HepG2 (cell line): ENCODE measurements at regions not wholly inside any gene's neighbourhood (a gene's known extent, or its start where the extent isn't known, plus 50 kb on each side); places are given as distances from the start of the nearest gene placed in this dataset.

Experiments
- ATAC-seq: fragments of 200-7000 bp; cut with Tn5 transposase; 3 replicates; pipeline ENCODE4 v1.9.1; 2020; ENCODE audit warnings: mild to moderate bottlenecking, moderate library complexity
- BruUV-seq: library from RNA; stranded (reverse); fragments of 400-500 nt; replicated peaks from 2 replicates; lab custom pipeline; 2021; lab: Mats Ljungman, UMichigan
- CTCF ChIA-PET: fragments of 300-600 bp; formaldehyde crosslinking; extraction: SDS; loops from one replicate; lab custom pipeline; 2021; ENCODE audit warnings: low total read pairs, inconsistent platforms, low intra/inter-chr PET ratio; lab: Yijun Ruan, JAX
- POLR2A ChIA-PET: fragments of 350-600 bp; sonication (Branson Sonifier 250); formaldehyde crosslinking; loops from one replicate; lab custom pipeline; 2020; ENCODE audit warnings: antibody characterized with exemption, inconsistent platforms; lab: Yijun Ruan, JAX
- DNase-seq: peaks from one replicate; pipeline ENCODE4 v3.0.0-alpha.2; 2015; ENCODE audit warnings: low spot score
- FAIRE-seq: peaks from 3 replicates; lab custom pipeline; 2011; peaks lifted over from hg19 to GRCh38; lab: Jason Lieb, UNC
- H2AFZ ChIP-seq: one replicate; pipeline ENCODE4 v1.6.1; 2011; ENCODE audit warnings: low read length, inconsistent platforms
- H3K27ac ChIP-seq: fragments of 300-600 bp; 3 replicates; pipeline ENCODE4 v1.8.0; 2011; ENCODE audit warnings: mixed run types, mild to moderate bottlenecking, mixed read lengths, low read length, inconsistent platforms; ENCODE audit not compliant: insufficient read depth; ENCODE audit errors: extremely low read length
- H3K27me3 ChIP-seq, 2 experiments: fragments of 200-600 bp in 1 of 2; 2 replicates in 1 of 2; 3 replicates in 1 of 2; pipeline versions ENCODE4 v1.6.0 to v1.8.0; 2011; ENCODE audit warnings: low read length in 2 of 2, mild to moderate bottlenecking in 2 of 2, moderate library complexity in 2 of 2, inconsistent platforms in 1 of 2; ENCODE audit not compliant: insufficient read depth in 2 of 2, control insufficient read depth in 1 of 2
- H3K36me3 ChIP-seq, 2 experiments: fragments of 200-600 bp in 1 of 2; replicated peaks in 1 of 2; 2 replicates in 1 of 2; 3 replicates in 1 of 2; pipeline versions ENCODE4 v1.5.1 to v1.8.0; 2011; ENCODE audit warnings: low read length in 2 of 2, inconsistent platforms in 1 of 2; ENCODE audit not compliant: insufficient read depth in 2 of 2, control insufficient read depth in 1 of 2
- H3K4me1 ChIP-seq: 2 replicates; pipeline ENCODE4 v1.5.1; 2012; ENCODE audit warnings: low read length, inconsistent platforms; ENCODE audit not compliant: insufficient read depth
- H3K4me2 ChIP-seq: 2 replicates; pipeline ENCODE4 v1.6.0; 2011; ENCODE audit warnings: low read depth, low read length, inconsistent platforms
- H3K4me3 ChIP-seq, 3 experiments: fragments of 200-600 bp in 1 of 3; sonication (generic), shearing (Covaris generic) in 1 of 3; replicated peaks in 1 of 3; 2 replicates each; pipeline ENCODE4 v1.5.1; 2011 to 2016; ENCODE audit warnings: low read length in 3 of 3, inconsistent platforms in 2 of 3, low read depth in 2 of 3, mild to moderate bottlenecking in 2 of 3, control low read depth in 1 of 3, mixed read lengths in 1 of 3; ENCODE audit not compliant: insufficient read depth in 1 of 3
- H3K79me2 ChIP-seq: one replicate; pipeline ENCODE4 v1.6.1; 2011; ENCODE audit warnings: low read length, inconsistent platforms; ENCODE audit not compliant: insufficient read depth
- H3K9ac ChIP-seq: 2 replicates; pipeline ENCODE4 v1.6.0; 2011; ENCODE audit warnings: mild to moderate bottlenecking, low read depth, low read length, inconsistent platforms; ENCODE audit not compliant: insufficient read depth
- H3K9me3 ChIP-seq: 2 replicates; pipeline ENCODE4 v1.5.1; 2012; ENCODE audit warnings: mild to moderate bottlenecking, low read length
- H4K20me1 ChIP-seq: 2 replicates; pipeline ENCODE4 v1.6.0; 2011; ENCODE audit warnings: inconsistent platforms, mild to moderate bottlenecking, low read length, moderate library complexity; ENCODE audit not compliant: insufficient read depth
- ELF4 ChIP-seq: sonication (generic); formaldehyde crosslinking; IDR thresholded peaks from 2 replicates; pipeline ENCODE4 v1.5.0; 2020; ENCODE audit warnings: missing genetic modification reagents, mild to moderate bottlenecking, moderate library complexity, borderline replicate concordance
- MEIS1 ChIP-seq: sonication (generic); formaldehyde crosslinking; IDR thresholded peaks from 2 replicates; pipeline ENCODE4 v1.9.0; 2021; ENCODE audit warnings: mild to moderate bottlenecking, missing genetic modification reagents, moderate library complexity, borderline replicate concordance
- RAD51 ChIP-seq: fragments of 450-650 bp; IDR thresholded peaks from 2 replicates; pipeline ENCODE4 v1.6.1; 2016; ENCODE audit warnings: borderline replicate concordance
- TAF1 ChIP-seq: sonication (generic); formaldehyde crosslinking; IDR thresholded peaks from 2 replicates; pipeline ENCODE4 v1.4.0; 2020; ENCODE audit warnings: missing genetic modification reagents
- U2AF2 ChIP-seq: fragments of 200-400 bp; formaldehyde crosslinking; IDR thresholded peaks from 2 replicates; pipeline ENCODE4 v1.6.1; 2017; ENCODE audit warnings: low read depth, mild to moderate bottlenecking, low read length
- ZNF260 ChIP-seq: sonication (generic); formaldehyde crosslinking; IDR thresholded peaks from 2 replicates; pipeline ENCODE4 v1.4.0; 2020; ENCODE audit warnings: missing genetic modification reagents, low read depth, mild to moderate bottlenecking, borderline replicate concordance
- ZNF432 ChIP-seq: sonication (generic); formaldehyde crosslinking; IDR thresholded peaks from 2 replicates; pipeline ENCODE4 v1.5.0; 2020; ENCODE audit warnings: missing genetic modification reagents, mild to moderate bottlenecking, borderline replicate concordance
- ZNF616 ChIP-seq: sonication (generic); formaldehyde crosslinking; IDR thresholded peaks from 2 replicates; pipeline ENCODE4 v1.5.0; 2020; ENCODE audit warnings: low read depth, mild to moderate bottlenecking, missing genetic modification reagents
- ZNF691 ChIP-seq: sonication (generic); formaldehyde crosslinking; IDR thresholded peaks from 2 replicates; pipeline ENCODE4 v1.4.0; 2020; ENCODE audit warnings: missing genetic modification reagents, low read depth, mild to moderate bottlenecking, borderline replicate concordance
- ZNF761 ChIP-seq: sonication (generic); formaldehyde crosslinking; conservative IDR thresholded peaks from 2 replicates; pipeline ENCODE4 v1.4.0; 2020; ENCODE audit warnings: mild to moderate bottlenecking, missing genetic modification reagents
- WGBS: methylation state at CpG from one replicate; pipeline ENCODE4 v1.1.6; 2017; ENCODE audit warnings: low lambda C conversion rate; 5-methylcytosine and 5-hydroxymethylcytosine counted together
- in situ Hi-C: cut with HindIII; loops from 2 replicates; pipeline ENCODE4 v1.10.0; 2017; ENCODE audit warnings: low pct_unique_long_range_greater_than_20kb; ENCODE audit not compliant: extremely low pct_ligation_motif_present
- intact Hi-C: fragments of 100-400 bp; cut with micrococcal nuclease; formaldehyde crosslinking; loops from one replicate; pipeline ENCODE4 v1.10.0; 2022; ENCODE audit not compliant: unreplicated experiment
- TF ChIP-seq, protein P1 (sequence below), 2 experiments: sonication (generic) in 1 of 2; formaldehyde crosslinking in 1 of 2; IDR thresholded peaks; 2 replicates each; pipeline versions ENCODE4 v1.6.1 to v1.9.0; 2014 to 2022; ENCODE audit warnings: antibody characterized with exemption in 1 of 2, borderline replicate concordance in 1 of 2, inconsistent platforms in 1 of 2, low read depth in 1 of 2, missing genetic modification reagents in 1 of 2
- TF ChIP-seq, protein P2 (sequence below): sonication (generic); formaldehyde crosslinking; IDR thresholded peaks from 2 replicates; pipeline ENCODE4 v1.4.0; 2020; ENCODE audit warnings: missing genetic modification reagents

DNA sequence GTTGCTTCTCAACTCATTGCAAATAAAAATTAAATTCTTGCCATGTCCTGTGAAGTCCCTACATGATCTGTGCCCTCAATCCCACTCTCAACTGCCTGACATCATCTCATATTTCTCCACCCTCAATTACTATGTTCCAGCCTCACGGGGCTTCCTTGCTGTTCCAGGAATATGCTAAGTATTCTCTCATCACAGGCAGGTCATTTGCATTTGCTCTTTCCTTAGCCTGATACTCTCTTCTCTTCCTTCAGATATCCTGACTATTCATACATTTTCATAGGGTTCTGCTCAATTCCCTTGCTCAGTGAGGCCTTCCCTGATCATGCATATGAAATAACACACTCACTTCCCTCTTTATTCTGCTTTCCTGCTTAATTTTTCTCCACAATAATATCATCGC, 135.1 kb upstream of the DAB2 start (continued):
- TF ChIP-seq, protein P1, sequence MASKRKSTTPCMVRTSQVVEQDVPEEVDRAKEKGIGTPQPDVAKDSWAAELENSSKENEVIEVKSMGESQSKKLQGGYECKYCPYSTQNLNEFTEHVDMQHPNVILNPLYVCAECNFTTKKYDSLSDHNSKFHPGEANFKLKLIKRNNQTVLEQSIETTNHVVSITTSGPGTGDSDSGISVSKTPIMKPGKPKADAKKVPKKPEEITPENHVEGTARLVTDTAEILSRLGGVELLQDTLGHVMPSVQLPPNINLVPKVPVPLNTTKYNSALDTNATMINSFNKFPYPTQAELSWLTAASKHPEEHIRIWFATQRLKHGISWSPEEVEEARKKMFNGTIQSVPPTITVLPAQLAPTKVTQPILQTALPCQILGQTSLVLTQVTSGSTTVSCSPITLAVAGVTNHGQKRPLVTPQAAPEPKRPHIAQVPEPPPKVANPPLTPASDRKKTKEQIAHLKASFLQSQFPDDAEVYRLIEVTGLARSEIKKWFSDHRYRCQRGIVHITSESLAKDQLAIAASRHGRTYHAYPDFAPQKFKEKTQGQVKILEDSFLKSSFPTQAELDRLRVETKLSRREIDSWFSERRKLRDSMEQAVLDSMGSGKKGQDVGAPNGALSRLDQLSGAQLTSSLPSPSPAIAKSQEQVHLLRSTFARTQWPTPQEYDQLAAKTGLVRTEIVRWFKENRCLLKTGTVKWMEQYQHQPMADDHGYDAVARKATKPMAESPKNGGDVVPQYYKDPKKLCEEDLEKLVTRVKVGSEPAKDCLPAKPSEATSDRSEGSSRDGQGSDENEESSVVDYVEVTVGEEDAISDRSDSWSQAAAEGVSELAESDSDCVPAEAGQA (IDR thresholded peaks at IDR 0.05; ENCODE audit: low read depth), result no peak
- TF ChIP-seq, protein P1 (CRISPR knock-in tag; IDR thresholded peaks at IDR 0.05; ENCODE audit: borderline replicate concordance), result no peak
- TF ChIP-seq ZNF260 (CRISPR knock-in tag) (no peak), U2AF2 (no peak), RAD51 (no peak), ZNF761 (CRISPR knock-in tag) (no peak)

- FAIRE-seq (no peak), DNase-seq (no peak), ATAC-seq (no peak)
- in situ Hi-C loops, result loop anchor here (25.0 kb wide), 1 partner anchor 346 kb away; the partner anchor contains the start of gene FYB1
- Histone ChIP-seq H3K4me1 (no peaks in the 10 kb centered on the region), H3K9ac (no peak overlapping the region), H3K27ac (no peak overlapping the region), H3K4me2 (no peak overlapping the region), H3K79me2 (no peaks in the 10 kb centered on the region), H3K4me3 (no peak overlapping the region), H3K36me3 (no peaks in the 10 kb centered on the region), H3K27me3 (no peaks in the 10 kb centered on the region), H3K9me3 (no peaks in the 10 kb centered on the region), H4K20me1 (no peaks in the 10 kb centered on the region), H2AFZ (no peak overlapping the region)
- under 1% methylated on average over 3 of the region's 3 CpGs for WGBS
- CTCF ChIA-PET, result no interaction called here
- BruUV-seq, result no TSS peak
- POLR2A ChIA-PET, result no interaction called here
- intact Hi-C loops, result no loop called here
- TF ChIP-seq MEIS1 (CRISPR knock-in tag) (no peak), ZNF432 (CRISPR knock-in tag) (no peak), ELF4 (no peak), TAF1 (no peak), ZNF616 (CRISPR knock-in tag) (no peak), ZNF691 (CRISPR knock-in tag) (no peak)
- TF ChIP-seq, protein P2, sequence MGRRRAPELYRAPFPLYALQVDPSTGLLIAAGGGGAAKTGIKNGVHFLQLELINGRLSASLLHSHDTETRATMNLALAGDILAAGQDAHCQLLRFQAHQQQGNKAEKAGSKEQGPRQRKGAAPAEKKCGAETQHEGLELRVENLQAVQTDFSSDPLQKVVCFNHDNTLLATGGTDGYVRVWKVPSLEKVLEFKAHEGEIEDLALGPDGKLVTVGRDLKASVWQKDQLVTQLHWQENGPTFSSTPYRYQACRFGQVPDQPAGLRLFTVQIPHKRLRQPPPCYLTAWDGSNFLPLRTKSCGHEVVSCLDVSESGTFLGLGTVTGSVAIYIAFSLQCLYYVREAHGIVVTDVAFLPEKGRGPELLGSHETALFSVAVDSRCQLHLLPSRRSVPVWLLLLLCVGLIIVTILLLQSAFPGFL (CRISPR knock-in tag), result no peak
Observed at GRCh38 chr5:39558541-39558940, 133.8 kb upstream of the DAB2 start.
